MM.1S (cell line): ENCODE measurements at regions not wholly inside any gene's neighbourhood (a gene's known extent, or its start where the extent isn't known, plus 50 kb on each side); places are given as distances from the start of the nearest gene placed in this dataset.

Source experiments
- EZH2 ChIP-seq: fragments of 300-600 bp; sonication (generic); optimal IDR thresholded peaks from 2 replicates; pipeline ENCODE3; 2017; ENCODE audit warnings: low read depth, mild to moderate bottlenecking, antibody characterized with exemption, low read length, mixed read lengths
- EZH2phosphoT487 ChIP-seq: fragments of 300-600 bp; sonication (generic); IDR thresholded peaks from 2 replicates; pipeline ENCODE4 v1.6.1; 2018; ENCODE audit warnings: antibody characterized with exemption, low read length
- TF ChIP-seq, protein P1 (sequence below): fragments of 300-600 bp; sonication (generic); IDR thresholded peaks from 2 replicates; pipeline ENCODE4 v1.5.1; 2016; ENCODE audit warnings: antibody characterized with exemption, low read length, mixed read lengths

DNA sequence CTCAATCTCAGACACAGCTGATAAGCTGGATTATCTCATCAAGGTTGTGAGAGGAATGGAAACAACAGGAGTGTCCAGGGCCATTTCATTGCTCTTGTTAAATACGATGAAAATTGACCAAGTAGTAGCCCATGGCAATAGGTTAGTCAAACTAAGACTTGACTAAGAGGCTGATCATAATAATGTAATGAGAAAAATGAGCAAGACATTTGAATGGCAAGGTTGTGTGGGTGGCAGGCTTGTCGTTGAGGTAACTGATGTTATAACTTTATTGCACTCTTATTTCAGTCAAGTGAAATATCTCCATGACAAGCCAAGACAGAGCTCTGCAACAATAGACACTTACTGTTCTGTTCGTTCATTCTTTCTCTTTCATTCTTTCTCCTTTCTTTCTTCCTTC is 532.0 kb downstream of the GATA3 start:
- TF ChIP-seq, protein P1, sequence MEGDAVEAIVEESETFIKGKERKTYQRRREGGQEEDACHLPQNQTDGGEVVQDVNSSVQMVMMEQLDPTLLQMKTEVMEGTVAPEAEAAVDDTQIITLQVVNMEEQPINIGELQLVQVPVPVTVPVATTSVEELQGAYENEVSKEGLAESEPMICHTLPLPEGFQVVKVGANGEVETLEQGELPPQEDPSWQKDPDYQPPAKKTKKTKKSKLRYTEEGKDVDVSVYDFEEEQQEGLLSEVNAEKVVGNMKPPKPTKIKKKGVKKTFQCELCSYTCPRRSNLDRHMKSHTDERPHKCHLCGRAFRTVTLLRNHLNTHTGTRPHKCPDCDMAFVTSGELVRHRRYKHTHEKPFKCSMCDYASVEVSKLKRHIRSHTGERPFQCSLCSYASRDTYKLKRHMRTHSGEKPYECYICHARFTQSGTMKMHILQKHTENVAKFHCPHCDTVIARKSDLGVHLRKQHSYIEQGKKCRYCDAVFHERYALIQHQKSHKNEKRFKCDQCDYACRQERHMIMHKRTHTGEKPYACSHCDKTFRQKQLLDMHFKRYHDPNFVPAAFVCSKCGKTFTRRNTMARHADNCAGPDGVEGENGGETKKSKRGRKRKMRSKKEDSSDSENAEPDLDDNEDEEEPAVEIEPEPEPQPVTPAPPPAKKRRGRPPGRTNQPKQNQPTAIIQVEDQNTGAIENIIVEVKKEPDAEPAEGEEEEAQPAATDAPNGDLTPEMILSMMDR, result no peak
- TF ChIP-seq EZH2 (no peak), EZH2phosphoT487 (no peak)
